ENCODE measurements at regions not wholly inside any gene's neighbourhood (a gene's known extent, or its start where the extent isn't known, plus 50 kb on each side); places are given as distances from the start of the nearest gene placed in this dataset.

GRCh38 chr5:2993771-2994170, 242.3 kb upstream of the IRX2 start (continued):
- TF ChIP-seq ZNF280B (CRISPR knock-in tag; IDR thresholded peaks at IDR 0.05): no peak
- TF ChIP-seq ZNF212 (CRISPR knock-in tag; IDR thresholded peaks at IDR 0.05): no peak
- TF ChIP-seq CHD1 (IDR thresholded peaks at IDR 0.05; ENCODE audit: low read length): no peak
- no peak for TF ChIP-seq MCM7 (IDR thresholded peaks at IDR 0.05)

GRCh38 chr5:2993301-2993700, 241.8 kb upstream of the IRX2 start:
- Histone ChIP-seq H3K27ac (ENCODE audit: extremely low read depth, low read depth, low read length) (no peak overlapping the region), H3K79me2 (ENCODE audit: control insufficient read depth, insufficient read depth, low read length) (no peaks in the 10 kb centered on the region), H3K9me1 (ENCODE audit: control insufficient read depth, insufficient read depth, low read length) (no peaks in the 10 kb centered on the region), H3K27me3 (ENCODE audit: control insufficient read depth in 2 of 2, insufficient read depth in 2 of 2, low read length in 2 of 2) (peaks cover 10 to 29% of the 10 kb centered on the region in 2 experiments; a peak in 3 of 5 replicates), H2AFZ (ENCODE audit: low read depth, low read length) (no peak overlapping the region), H3K36me3 (ENCODE audit: control insufficient read depth, insufficient read depth, low read length) (no peaks in the 10 kb centered on the region), H3K4me3 (no peak overlapping the region), H4K20me1 (replicated peaks; ENCODE audit: control insufficient read depth, insufficient read depth, low read length) (peaks cover 1% of the 10 kb centered on the region; the same call in 1 of the 2 replicates), H3K9me3 (replicated peaks; ENCODE audit: control insufficient read depth, insufficient read depth, low read depth, low read length) (no peaks in the 10 kb centered on the region; the same call in 1 of the 2 replicates), H3K9ac (ENCODE audit: insufficient read depth in 1 of 2, low read depth in 2 of 2, low read length in 2 of 2) (no peak overlapping the region), H3K4me1 (replicated peaks in 1 of 2; ENCODE audit: control insufficient read depth in 2 of 2, insufficient read depth in 2 of 2, low read length in 2 of 2) (no peaks in the 10 kb centered on the region), H3K4me2 (ENCODE audit: insufficient read depth, low read length) (no peak overlapping the region)
- DNase-seq (ENCODE audit: extremely low read depth in 1 of 4, low spot score in 3 of 4) (no peak), FAIRE-seq (no peak), ATAC-seq (no peak)
- BruUV-seq (replicated peaks): no TSS peak
- CTCF ChIA-PET (ENCODE audit: low intra/inter-chr PET ratio): no interaction called here
- under 1% methylated on average over 10 of the region's 10 CpGs for WGBS (ENCODE audit: insufficient coverage, low coverage, missing lambda C conversion rate)
- POLR2A ChIA-PET: no interaction called here
- TF ChIP-seq ZNF778 (CRISPR knock-in tag; IDR thresholded peaks at IDR 0.05): no peak
- no peak for TF ChIP-seq SNRNP70 (optimal IDR thresholded peaks at IDR 0.05; ENCODE audit: low read depth, low read length)
- no peak for TF ChIP-seq NFYB (IDR thresholded peaks at IDR 0.05; ENCODE audit: extremely low read depth, insufficient read length)
- no peak for TF ChIP-seq CCNT2 (IDR thresholded peaks at IDR 0.05; ENCODE audit: borderline replicate concordance, extremely low read depth, insufficient read length, low read depth, low read length)
- TF ChIP-seq STAT5B (CRISPR knock-in tag; IDR thresholded peaks at IDR 0.05): no peak
- TF ChIP-seq ZNF449 (CRISPR knock-in tag; IDR thresholded peaks at IDR 0.05): no peak
- TF ChIP-seq PREB (CRISPR knock-in tag; IDR thresholded peaks at IDR 0.05): no peak
- TF ChIP-seq MTF1 (CRISPR knock-in tag; IDR thresholded peaks at IDR 0.05; ENCODE audit: borderline replicate concordance): no peak
- no peak for TF ChIP-seq L3MBTL2 (IDR thresholded peaks at IDR 0.05)
- no peak for TF ChIP-seq RBM14 (IDR thresholded peaks at IDR 0.05; ENCODE audit: borderline replicate concordance, insufficient read depth, low read depth, low read length)
- no peak for TF ChIP-seq ZNF12 (CRISPR knock-in tag; IDR thresholded peaks at IDR 0.05)
- no peak for TF ChIP-seq TEAD1 (CRISPR knock-in tag; IDR thresholded peaks at IDR 0.05)
- in situ Hi-C loops (cut with MboI) (no loop called here), intact Hi-C loops (cut with micrococcal nuclease) (no loop called here)
